ENCODE measurements at regions not wholly inside any gene's neighbourhood (a gene's known extent, or its start where the extent isn't known, plus 50 kb on each side); places are given as distances from the start of the nearest gene placed in this dataset.
"Not testable (repeated sequence)": the region's sequence is repeated elsewhere in the genome, so short reads cannot be mapped to it uniquely, and the experiment has no call there.

DNA sequence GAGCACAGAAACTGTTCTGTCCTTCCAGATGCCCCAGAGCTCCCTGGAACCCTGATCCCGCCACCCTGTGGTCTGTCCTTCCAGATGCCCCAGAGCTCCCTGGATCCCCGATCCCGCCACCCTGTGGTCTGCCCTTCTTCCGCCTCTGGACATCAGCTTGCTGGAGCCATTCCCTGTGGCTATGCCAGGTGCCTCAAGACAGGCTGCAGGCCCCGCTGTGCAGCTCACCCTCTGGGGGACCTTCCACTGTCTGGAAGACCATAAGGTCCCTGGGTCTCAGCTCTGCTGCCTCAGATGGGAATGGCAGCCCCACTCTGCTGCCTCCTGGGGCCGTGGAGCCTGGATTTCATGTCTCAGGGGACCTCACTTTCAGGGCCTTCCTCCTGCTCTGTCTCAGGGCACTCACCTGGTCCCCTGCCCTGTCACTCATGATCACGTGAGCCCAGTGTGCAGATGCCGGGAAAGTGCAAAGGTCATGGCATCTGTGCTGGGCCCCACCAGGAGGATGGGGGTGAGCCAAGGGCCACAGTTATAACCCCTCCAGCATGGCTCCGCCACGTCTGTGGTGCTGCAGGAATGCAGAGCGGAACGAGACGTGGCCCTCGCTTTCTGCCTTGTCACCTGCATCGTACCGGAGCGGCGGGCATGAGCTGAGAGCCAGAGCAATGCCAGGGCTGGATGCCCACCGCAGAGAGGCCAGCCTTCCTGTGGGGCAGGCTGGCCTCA lies 1520.7 kb downstream of the BRD1 start:
- no peak for DNase-seq (ENCODE audit: low spot score)

GRCh38 chr22:48306284-48306683 lies 1521.4 kb downstream of the BRD1 start:
- DNase-seq (ENCODE audit: low spot score) = no peak

DNA sequence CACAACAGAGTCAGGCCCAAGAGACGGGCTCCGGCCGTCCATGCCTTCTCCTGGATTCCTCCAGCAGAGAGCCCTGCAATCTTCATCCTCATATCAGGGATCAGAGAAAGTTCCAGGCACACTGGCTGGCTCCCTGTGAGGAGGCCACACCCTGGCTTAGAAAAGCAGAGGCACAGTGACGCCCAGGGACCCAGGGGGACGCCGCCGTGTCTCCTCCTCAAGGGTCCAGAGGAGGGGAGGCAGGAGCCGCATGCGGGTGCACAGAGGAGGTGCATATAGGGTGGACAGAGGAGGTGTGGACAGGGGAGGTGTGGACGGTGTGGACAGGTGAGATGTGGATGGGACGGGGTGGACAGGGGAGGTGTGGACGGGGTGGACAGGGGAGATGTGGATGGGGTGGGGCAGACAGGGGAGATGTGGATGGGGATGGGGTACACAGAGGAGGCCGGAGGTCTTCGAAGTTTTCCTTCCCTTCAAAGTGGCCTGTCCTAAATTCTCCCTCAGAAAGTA lies 1521.9 kb downstream of the BRD1 start:
- DNase-seq (ENCODE audit: low spot score) = no peak

- DNase-seq (ENCODE audit: low spot score) = no peak
Measured at GRCh38 chr22:48303369-48303725, 1524.3 kb downstream of the BRD1 start.

- DNase-seq (ENCODE audit: low spot score) = no peak
Measured at GRCh38 chr22:48302657-48303368, 1524.9 kb downstream of the BRD1 start.

DNA sequence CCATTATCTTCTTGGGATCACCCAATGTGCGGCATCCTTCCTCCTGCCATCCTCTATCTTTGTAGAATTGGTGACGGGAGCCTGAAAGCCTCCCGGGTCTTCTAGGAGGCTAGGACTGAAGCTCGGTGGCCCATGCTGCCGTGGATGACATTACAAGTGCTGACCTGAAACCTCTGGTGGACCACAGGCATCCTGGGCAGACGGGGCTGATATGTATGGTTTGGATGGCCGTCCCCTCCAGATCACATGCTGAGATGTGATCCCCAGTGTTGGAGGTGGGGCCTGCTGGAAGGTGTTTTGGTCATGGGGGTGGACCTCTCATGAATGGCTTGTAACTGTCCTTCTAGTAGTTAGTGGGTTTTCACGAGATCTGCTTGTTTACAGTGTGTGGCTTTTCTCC lies 1525.8 kb downstream of the BRD1 start:
- DNase-seq (ENCODE audit: low spot score) = no peak

GRCh38 chr22:48301421-48301820 lies 1526.3 kb downstream of the BRD1 start:
- DNase-seq (ENCODE audit: low spot score) = no peak

DNA sequence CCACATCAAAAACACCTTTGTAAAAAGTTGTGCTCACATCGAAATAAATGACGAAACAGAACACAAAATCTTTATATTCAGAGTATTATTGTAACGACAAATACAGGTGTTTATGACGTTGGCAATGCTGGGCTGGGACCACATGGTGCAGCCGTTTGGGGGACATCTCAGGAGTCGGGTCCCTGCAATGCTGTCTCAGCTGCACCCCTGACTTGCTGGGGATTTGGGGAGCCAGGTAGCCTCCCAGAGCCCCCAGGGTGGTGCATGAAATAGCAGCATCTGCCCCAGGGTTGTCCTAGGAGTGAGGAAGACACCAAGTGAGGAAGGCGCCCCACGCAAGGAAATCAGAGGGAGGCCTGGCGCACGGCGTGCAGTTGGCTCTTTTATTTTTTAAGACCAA lies 1526.8 kb downstream of the BRD1 start:
- DNase-seq (ENCODE audit: low spot score) = no peak

DNA sequence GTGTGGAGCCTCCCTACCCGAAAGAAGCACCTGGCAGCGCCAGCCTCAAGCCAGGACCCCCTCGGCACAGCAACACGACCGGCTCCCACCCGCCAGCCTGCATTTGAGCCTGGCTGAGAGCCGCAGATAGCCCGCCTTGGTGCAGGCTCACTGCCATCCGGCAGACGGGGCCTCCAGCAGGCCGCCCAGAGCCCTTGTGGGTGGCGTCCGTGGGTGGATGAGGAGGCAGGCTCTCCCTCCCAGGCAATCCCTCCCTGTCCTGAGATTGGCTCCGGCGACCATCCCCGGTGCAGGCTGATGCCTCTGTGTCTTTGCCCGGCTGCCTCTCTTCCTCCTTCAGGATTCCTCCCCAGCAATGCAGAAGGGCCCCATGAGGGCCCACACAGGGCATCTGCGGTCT lies 1527.9 kb downstream of the BRD1 start:
- DNase-seq (ENCODE audit: low spot score) = no peak

- DNase-seq (ENCODE audit: low spot score) = no peak
Measured at GRCh38 chr22:48299124-48299523, 1528.5 kb downstream of the BRD1 start.

- DNase-seq (ENCODE audit: low spot score) = no peak
Measured at GRCh38 chr22:48297296-48297695, 1530.4 kb downstream of the BRD1 start.

- not testable (repeated sequence) for DNase-seq (ENCODE audit: low spot score)
Measured at GRCh38 chr22:48289954-48290353, 1527.5 kb downstream of the TBC1D22A start.

DNA sequence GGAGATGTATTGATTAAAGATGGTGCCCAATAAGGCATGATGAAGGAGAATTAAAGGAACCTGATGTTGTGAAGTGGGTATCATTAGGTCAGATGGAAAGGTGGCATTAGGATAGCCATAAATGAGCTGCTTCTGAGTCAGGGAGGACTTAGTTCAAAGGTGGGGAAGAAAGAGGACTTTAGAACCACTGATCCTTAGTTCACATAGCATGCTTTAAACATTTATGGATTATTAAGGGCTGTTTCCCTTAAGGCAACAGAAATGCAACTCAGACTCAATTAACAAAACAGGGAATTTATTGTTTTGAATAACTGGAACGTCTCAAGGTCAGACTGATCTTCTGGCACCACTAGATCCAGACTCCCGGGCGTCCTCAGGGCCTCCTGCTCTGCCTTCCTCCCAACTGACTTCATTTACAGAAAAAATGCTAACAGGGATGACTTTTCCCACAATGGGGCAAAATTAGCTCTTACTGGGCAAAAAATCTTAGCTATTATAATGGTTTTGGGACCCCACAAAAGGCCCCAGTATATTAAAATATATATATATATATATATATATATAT lies 1526.0 kb downstream of the TBC1D22A start:
- no peak for DNase-seq (ENCODE audit: low spot score)

- DNase-seq (ENCODE audit: low spot score) = no peak
Measured at GRCh38 chr22:48287031-48287430, 1524.6 kb downstream of the TBC1D22A start.

GRCh38 chr22:48284671-48285070 lies 1522.2 kb downstream of the TBC1D22A start:
- no peak for DNase-seq (ENCODE audit: low spot score)

DNA sequence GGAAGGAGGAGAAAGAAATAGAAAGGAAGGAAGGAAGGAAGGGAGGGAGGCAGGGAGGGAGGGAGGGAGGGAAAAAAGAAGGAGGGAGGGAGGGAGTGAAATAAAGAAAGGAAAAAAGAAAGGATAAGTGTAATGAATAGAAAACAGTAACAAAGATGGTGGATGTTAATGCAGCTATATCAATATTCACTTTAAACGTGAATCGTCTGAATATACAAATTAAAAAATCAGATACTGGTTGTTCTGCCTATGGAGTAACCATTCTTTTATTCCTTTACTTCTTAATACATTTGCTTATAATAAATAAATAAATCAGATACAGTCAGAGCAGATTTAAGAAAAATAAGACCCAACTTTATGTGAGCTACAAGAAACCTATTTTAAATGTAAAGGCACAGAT lies 1520.4 kb downstream of the TBC1D22A start:
- no peak for DNase-seq (ENCODE audit: low spot score)

DNA sequence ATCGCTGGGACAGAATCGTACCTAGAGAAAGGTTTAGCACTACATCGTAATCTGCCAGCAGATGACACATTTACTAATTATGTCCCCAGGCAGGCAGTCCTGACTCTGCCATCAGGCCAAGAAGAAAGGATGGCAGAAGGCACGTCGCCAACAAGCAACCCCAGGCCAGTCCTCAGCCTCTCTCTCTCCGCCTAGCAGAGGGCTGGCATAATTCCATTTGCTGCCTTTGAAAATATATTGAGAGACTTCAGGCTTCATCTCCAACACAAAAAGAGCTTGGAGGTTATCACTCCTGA lies 1517.0 kb downstream of the TBC1D22A start:
- DNase-seq (ENCODE audit: low spot score) = no peak

- no peak for DNase-seq (ENCODE audit: low spot score)
Measured at GRCh38 chr22:48278620-48279460, 1516.4 kb downstream of the TBC1D22A start.

DNA sequence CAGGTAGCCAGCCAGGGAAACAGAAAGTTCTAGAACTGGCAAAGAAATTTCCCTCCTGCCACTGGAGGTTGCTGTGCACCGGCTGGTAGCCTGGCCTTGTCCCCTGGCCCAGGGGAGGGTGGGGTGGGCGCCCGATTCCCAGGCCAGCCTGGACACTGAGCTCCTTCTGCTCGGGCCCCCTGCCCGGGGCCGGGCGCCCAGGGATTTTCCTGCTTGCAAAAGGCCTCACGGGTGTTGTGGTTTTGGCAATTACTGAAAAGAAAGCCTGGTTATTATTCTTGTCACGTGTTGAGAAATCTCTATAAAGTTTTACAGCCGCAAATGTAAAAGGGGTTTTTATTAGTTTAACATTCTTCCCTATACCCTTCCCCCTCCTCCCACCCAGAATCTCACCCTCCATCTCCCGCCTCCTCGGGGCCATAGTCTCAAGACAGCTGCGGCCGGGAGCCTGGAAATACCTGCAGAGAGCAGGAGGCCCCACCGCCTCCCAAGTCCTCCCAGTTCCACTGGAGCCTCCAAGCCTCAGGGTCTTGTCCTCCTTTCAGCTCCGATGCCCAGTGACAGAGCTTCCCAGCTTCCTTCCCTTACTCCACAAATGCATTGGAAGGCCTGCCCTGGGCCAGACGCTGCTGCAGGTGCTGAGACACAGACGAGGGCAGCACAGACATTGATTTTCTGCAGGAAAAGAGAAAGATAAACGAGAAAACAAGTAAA lies 1515.6 kb downstream of the TBC1D22A start:
- DNase-seq (ENCODE audit: low spot score) = no peak

- DNase-seq (ENCODE audit: low spot score) = no peak
Measured at GRCh38 chr22:48276994-48277867, 1514.8 kb downstream of the TBC1D22A start.

- DNase-seq (ENCODE audit: low spot score) = no peak
Measured at GRCh38 chr22:48275412-48275811, 1513.0 kb downstream of the TBC1D22A start.

All from CD4-positive, alpha-beta T cell treated with Interleukin-2 at 100 ng/mL for 4 hours (primary cell).